ENCODE measurements at regions not wholly inside any gene's neighbourhood (a gene's known extent, or its start where the extent isn't known, plus 50 kb on each side); places are given as distances from the start of the nearest gene placed in this dataset.
"Not testable (repeated sequence)": the region's sequence is repeated elsewhere in the genome, so short reads cannot be mapped to it uniquely, and the experiment has no call there.

DNA sequence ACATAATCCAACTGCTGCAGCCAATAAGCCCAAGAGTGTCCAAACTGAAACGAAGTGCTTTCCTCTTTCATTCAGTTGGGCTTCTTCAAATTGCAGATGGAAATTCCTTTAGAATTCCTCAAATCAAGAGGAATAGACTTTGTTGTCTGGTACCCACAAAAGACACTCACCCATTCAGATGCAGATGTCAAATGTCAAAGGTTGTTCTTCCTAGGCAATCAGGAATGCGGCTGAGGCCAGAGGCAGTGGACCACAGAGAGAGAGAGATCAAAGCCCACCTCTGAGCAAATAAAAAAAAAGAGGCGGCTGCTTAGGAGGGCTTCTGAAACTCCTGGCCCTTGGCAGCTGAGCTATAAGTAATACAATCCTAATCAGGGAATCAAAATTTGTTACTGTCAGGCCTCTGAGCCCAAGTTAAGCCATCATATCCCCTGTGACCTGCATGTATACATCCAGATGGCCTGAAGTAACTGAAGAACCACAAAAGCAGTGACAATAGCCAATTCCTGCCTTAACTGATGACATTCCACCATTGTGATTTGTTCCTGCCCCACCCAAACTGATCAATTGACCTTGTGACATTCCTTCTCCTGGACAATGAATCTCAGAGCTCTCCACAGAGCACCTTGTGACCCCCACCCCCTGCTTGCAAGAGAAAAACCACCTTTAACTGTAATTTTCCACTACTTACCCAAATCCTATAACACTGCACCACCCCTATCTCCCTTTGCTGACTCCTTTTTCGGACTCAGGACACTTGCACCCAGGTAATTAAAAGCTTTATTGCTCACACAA lies 303.0 kb upstream of the GJE1 start:
- Mint-ChIP-seq H3K4me3 (no peak overlapping the region), H3K36me3 (ENCODE audit: low read depth) (no peaks in the 10 kb centered on the region), H3K9me3 (peaks cover 48% of the 10 kb centered on the region), H3K27ac (no peak overlapping the region), H3K4me1 (ENCODE audit: low read depth) (no peaks in the 10 kb centered on the region), H3K27me3 (no peaks in the 10 kb centered on the region)
- intact Hi-C loops (cut with micrococcal nuclease) = no loop called here

GRCh38 chr6:141824350-141824749 lies 308.4 kb upstream of the GJE1 start:
- intact Hi-C loops (cut with micrococcal nuclease) = no loop called here
- H3K4me1 Mint-ChIP-seq (ENCODE audit: low read depth) = no peaks in the 10 kb centered on the region
- peaks cover 28% of the 10 kb centered on the region for H3K9me3 Mint-ChIP-seq
- H3K36me3 Mint-ChIP-seq (ENCODE audit: low read depth) = no peaks in the 10 kb centered on the region
- no peaks in the 10 kb centered on the region for H3K27me3 Mint-ChIP-seq
- no peak overlapping the region for H3K4me3 Mint-ChIP-seq
- H3K27ac Mint-ChIP-seq = no peak overlapping the region

DNA sequence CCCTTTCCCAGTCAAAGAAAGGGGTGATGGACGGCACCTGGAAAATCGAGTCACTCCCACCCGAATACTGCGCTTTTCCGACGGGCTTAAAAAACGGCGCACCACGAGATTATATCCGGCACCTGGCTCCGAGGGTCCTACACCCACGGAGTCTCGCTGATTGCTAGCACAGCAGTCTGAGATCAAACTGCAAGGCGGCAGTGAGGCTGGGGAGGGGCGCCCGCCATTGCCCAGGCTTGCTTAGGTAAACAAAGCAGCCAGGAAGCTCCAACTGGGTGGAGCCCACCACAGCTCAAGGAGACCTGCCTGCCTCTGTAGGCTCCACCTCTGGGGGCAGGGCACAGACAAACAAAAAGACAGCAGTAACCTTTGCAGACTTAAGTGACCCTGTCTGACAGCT lies 317.7 kb upstream of the GJE1 start:
- H3K27ac Mint-ChIP-seq; H3K4me3 Mint-ChIP-seq; H3K9me3 Mint-ChIP-seq; H3K36me3 Mint-ChIP-seq (ENCODE audit: low read depth); intact Hi-C loops (cut with micrococcal nuclease); H3K4me1 Mint-ChIP-seq (ENCODE audit: low read depth); H3K27me3 Mint-ChIP-seq: not testable (repeated sequence)

GRCh38 chr6:141809901-141810300 lies 322.8 kb upstream of the GJE1 start:
- no peak overlapping the region for H3K4me3 Mint-ChIP-seq
- H3K27ac Mint-ChIP-seq = no peak overlapping the region
- no peaks in the 10 kb centered on the region for H3K27me3 Mint-ChIP-seq
- H3K4me1 Mint-ChIP-seq (ENCODE audit: low read depth) = no peaks in the 10 kb centered on the region
- no peaks in the 10 kb centered on the region for H3K36me3 Mint-ChIP-seq (ENCODE audit: low read depth)
- H3K9me3 Mint-ChIP-seq = peaks cover 9% of the 10 kb centered on the region
- intact Hi-C loops (cut with micrococcal nuclease) = no loop called here

GRCh38 chr6:141808662-141809061 lies 324.1 kb upstream of the GJE1 start:
- intact Hi-C loops (cut with micrococcal nuclease) = no loop called here
- H3K4me3 Mint-ChIP-seq = no peak overlapping the region
- peaks cover 9% of the 10 kb centered on the region for H3K9me3 Mint-ChIP-seq
- no peaks in the 10 kb centered on the region for H3K27me3 Mint-ChIP-seq
- no peaks in the 10 kb centered on the region for H3K36me3 Mint-ChIP-seq (ENCODE audit: low read depth)
- no peak overlapping the region for H3K27ac Mint-ChIP-seq
- H3K4me1 Mint-ChIP-seq (ENCODE audit: low read depth) = no peaks in the 10 kb centered on the region

DNA sequence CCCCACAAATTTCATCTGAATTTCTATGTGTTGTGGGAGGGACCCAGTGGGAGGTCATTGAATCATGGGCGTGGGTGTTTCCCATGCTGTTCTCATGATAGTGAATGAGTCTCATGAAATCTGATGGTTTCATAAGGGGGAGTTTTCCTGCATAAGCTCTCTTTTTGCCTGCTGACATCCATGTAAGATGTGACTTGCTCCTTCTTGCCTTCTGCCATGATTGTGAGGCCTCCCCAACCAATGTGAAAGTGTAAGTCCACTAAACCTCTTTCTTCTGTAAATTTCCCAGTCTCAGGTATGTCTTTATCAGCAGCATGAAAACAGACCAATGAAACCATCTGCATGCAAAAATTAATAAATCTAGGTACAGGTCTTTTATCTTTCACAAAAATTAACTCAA lies 331.8 kb upstream of the GJE1 start:
- H3K4me1 Mint-ChIP-seq (ENCODE audit: low read depth); H3K27me3 Mint-ChIP-seq; H3K4me3 Mint-ChIP-seq; H3K36me3 Mint-ChIP-seq (ENCODE audit: low read depth); intact Hi-C loops (cut with micrococcal nuclease); H3K27ac Mint-ChIP-seq: not testable (repeated sequence)
- peaks cover 20% of the 10 kb centered on the region for H3K9me3 Mint-ChIP-seq

DNA sequence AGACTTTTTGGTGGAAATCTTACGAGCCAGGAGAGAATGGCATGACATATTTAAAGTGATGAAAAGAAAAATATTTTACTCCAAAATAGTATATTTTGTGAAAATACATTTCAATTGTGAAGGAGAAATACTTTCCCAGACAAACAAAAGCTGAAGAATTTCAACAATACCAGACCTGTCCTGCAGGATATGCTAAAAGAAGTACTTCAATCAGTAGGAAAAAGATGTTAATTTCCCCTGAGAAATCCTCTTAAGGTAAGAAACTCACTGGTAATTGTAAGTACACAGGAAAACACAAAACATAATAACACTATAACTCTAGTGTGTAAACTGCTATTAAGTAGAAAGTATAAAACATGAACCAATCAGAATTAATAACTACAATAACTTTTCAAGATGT lies 341.8 kb upstream of the GJE1 start:
- no peak overlapping the region for H3K27ac Mint-ChIP-seq
- H3K9me3 Mint-ChIP-seq = peaks cover 44% of the 10 kb centered on the region
- H3K27me3 Mint-ChIP-seq = no peaks in the 10 kb centered on the region
- intact Hi-C loops (cut with micrococcal nuclease) = no loop called here
- H3K36me3 Mint-ChIP-seq (ENCODE audit: low read depth) = no peaks in the 10 kb centered on the region
- no peak overlapping the region for H3K4me3 Mint-ChIP-seq
- no peaks in the 10 kb centered on the region for H3K4me1 Mint-ChIP-seq (ENCODE audit: low read depth)

- H3K4me1 Mint-ChIP-seq (ENCODE audit: low read depth) = no peaks in the 10 kb centered on the region
- H3K9me3 Mint-ChIP-seq = peaks cover 40% of the 10 kb centered on the region
- H3K4me3 Mint-ChIP-seq = no peak overlapping the region
- H3K27me3 Mint-ChIP-seq = no peaks in the 10 kb centered on the region
- intact Hi-C loops (cut with micrococcal nuclease) = no loop called here
- H3K36me3 Mint-ChIP-seq (ENCODE audit: low read depth) = no peaks in the 10 kb centered on the region
- no peak overlapping the region for H3K27ac Mint-ChIP-seq
Observed at GRCh38 chr6:141788096-141788495, 344.6 kb upstream of the GJE1 start.

- H3K36me3 Mint-ChIP-seq (ENCODE audit: low read depth) = no peaks in the 10 kb centered on the region
- intact Hi-C loops (cut with micrococcal nuclease) = no loop called here
- peaks cover 6% of the 10 kb centered on the region for H3K9me3 Mint-ChIP-seq
- H3K27ac Mint-ChIP-seq = no peak overlapping the region
- H3K27me3 Mint-ChIP-seq = no peaks in the 10 kb centered on the region
- no peak overlapping the region for H3K4me3 Mint-ChIP-seq
- H3K4me1 Mint-ChIP-seq (ENCODE audit: low read depth) = no peaks in the 10 kb centered on the region
Observed at GRCh38 chr6:141783585-141783984, 349.1 kb upstream of the GJE1 start.

DNA sequence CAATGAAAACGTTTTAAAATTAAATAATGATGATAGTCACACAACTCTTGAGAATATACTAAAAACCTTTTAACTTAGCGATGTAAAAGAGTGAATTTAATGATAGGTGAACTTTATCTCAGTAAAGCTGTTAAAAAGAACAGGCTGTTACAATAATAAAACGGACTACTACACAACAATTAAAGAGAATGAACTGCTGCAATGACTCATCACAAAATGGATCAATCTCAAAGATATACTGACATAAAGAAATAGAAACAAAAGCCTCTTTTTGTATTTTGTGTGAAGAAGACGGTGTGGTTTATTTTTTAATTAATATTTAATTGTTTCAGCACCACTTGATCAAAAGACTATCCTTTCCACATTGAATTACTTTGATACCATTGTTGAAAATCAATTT lies 352.4 kb upstream of the GJE1 start:
- Mint-ChIP-seq H3K4me1 (ENCODE audit: low read depth) (no peaks in the 10 kb centered on the region), H3K27me3 (no peaks in the 10 kb centered on the region), H3K36me3 (ENCODE audit: low read depth) (no peaks in the 10 kb centered on the region), H3K27ac (no peak overlapping the region), H3K9me3 (peaks cover 8% of the 10 kb centered on the region), H3K4me3 (no peak overlapping the region)
- intact Hi-C loops (cut with micrococcal nuclease) = no loop called here

- intact Hi-C loops (cut with micrococcal nuclease) = no loop called here
- Mint-ChIP-seq H3K4me3 (no peak overlapping the region), H3K27ac (no peak overlapping the region), H3K9me3 (peaks cover 33% of the 10 kb centered on the region), H3K36me3 (ENCODE audit: low read depth) (no peaks in the 10 kb centered on the region), H3K27me3 (no peaks in the 10 kb centered on the region), H3K4me1 (ENCODE audit: low read depth) (no peaks in the 10 kb centered on the region)
Observed at GRCh38 chr6:141764388-141764787, 368.3 kb upstream of the GJE1 start.

DNA sequence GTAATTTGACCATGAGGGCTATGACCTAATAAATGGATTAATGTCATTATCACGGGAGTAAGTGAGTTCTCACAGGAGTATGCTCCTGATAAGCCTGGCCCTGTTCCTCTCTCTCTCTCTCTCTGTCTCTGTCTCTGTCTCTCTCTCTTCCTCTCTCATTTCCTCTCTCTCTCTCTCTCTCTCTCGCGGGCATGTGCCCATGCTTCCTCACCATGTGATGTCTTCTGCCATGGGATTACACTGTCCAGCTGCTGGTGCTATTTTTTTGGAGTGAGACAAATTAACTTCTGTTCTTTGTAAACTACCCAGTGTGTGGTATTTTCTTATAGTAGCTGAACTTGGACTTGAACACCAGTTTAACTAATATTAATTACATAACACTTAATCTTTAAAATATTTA lies 374.3 kb upstream of the GJE1 start:
- peaks cover 26% of the 10 kb centered on the region for H3K9me3 Mint-ChIP-seq
- H3K36me3 Mint-ChIP-seq (ENCODE audit: low read depth) = no peaks in the 10 kb centered on the region
- H3K27ac Mint-ChIP-seq = no peak overlapping the region
- no peaks in the 10 kb centered on the region for H3K27me3 Mint-ChIP-seq
- no peak overlapping the region for H3K4me3 Mint-ChIP-seq
- intact Hi-C loops (cut with micrococcal nuclease) = no loop called here
- H3K4me1 Mint-ChIP-seq (ENCODE audit: low read depth) = no peaks in the 10 kb centered on the region

- intact Hi-C loops (cut with micrococcal nuclease) = no loop called here
- no peaks in the 10 kb centered on the region for H3K9me3 Mint-ChIP-seq
- no peak overlapping the region for H3K27ac Mint-ChIP-seq
- H3K36me3 Mint-ChIP-seq (ENCODE audit: low read depth) = no peaks in the 10 kb centered on the region
- no peaks in the 10 kb centered on the region for H3K4me1 Mint-ChIP-seq (ENCODE audit: low read depth)
- H3K4me3 Mint-ChIP-seq = no peak overlapping the region
- no peaks in the 10 kb centered on the region for H3K27me3 Mint-ChIP-seq
Observed at GRCh38 chr6:141753180-141753579, 379.5 kb upstream of the GJE1 start.

DNA sequence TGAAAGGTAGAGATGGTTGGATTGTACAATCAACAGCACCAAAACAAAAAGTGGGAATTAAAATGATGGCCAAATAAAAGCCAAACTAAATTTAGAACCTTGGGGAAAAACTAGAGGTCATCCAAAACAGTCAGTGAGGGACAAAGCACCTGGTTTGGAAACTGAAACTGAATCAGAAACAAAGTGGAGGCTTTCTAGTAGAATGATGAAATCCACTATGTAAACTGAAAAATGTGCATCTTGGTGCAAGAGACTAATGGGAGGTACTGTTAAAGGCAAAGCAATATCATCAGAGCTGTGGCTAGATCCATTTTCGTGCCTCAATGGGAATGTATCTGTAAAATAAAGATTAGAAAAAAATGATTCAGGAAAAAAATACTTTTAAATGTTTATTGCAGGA lies 380.0 kb upstream of the GJE1 start:
- Mint-ChIP-seq H3K27ac (no peak overlapping the region), H3K9me3 (no peaks in the 10 kb centered on the region), H3K36me3 (ENCODE audit: low read depth) (no peaks in the 10 kb centered on the region), H3K4me3 (no peak overlapping the region), H3K27me3 (no peaks in the 10 kb centered on the region), H3K4me1 (ENCODE audit: low read depth) (no peaks in the 10 kb centered on the region)
- intact Hi-C loops (cut with micrococcal nuclease) = no loop called here

DNA sequence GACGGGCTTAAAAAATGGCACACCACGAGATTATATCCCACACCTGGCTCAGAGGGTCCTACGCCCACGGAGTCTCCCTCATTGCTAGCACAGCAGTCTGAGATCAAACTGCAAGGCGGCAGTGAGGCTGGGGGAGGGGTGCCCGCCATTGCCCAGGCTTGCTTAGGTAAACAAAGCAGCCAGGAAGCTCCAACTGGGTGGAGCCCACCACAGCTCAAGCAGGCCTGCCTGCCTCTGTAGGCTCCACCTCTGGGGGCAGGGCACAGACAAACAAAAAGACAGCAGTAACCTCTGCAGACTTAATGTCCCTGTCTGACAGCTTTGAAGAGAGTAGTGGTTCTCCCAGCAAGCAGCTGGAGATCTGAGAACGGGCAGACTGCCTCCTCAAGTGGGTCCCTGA lies 386.4 kb upstream of the GJE1 start:
- peaks cover 28% of the 10 kb centered on the region for H3K9me3 Mint-ChIP-seq
- H3K36me3 Mint-ChIP-seq (ENCODE audit: low read depth); H3K4me1 Mint-ChIP-seq (ENCODE audit: low read depth); H3K27me3 Mint-ChIP-seq; H3K4me3 Mint-ChIP-seq; intact Hi-C loops (cut with micrococcal nuclease); H3K27ac Mint-ChIP-seq: not testable (repeated sequence)

All from dendritic cell treated with granulocyte-macrophage colony-stimulating factor and Interleukin-4, amounts not matched to agents 40 ng/mL and 50 ng/mL, for 4 days (primary cell).